Neutrophil (primary cell): ENCODE measurements at regions not wholly inside any gene's neighbourhood (a gene's known extent, or its start where the extent isn't known, plus 50 kb on each side); places are given as distances from the start of the nearest gene placed in this dataset.

Experiments
- H3K27ac ChIP-seq: fragments of 200-600 bp; sonication (generic); 2 replicates; pipeline ENCODE4 v1.5.1; 2016; ENCODE audit warnings: mild to moderate bottlenecking, moderate library complexity
- H3K27me3 ChIP-seq: fragments of 200-600 bp; sonication (generic); 2 replicates; pipeline ENCODE4 v1.6.0; 2016; ENCODE audit warnings: mild to moderate bottlenecking
- H3K36me3 ChIP-seq: fragments of 200-600 bp; sonication (generic); 2 replicates; pipeline ENCODE4 v1.5.1; 2017
- H3K4me1 ChIP-seq, 2 experiments: fragments of 200-600 bp in 1 of 2; sonication (generic) in 1 of 2; 1 replicate in 1 of 2; 2 replicates in 1 of 2; pipeline versions ENCODE4 v1.5.1 to v1.6.1; 2013 to 2016; ENCODE audit warnings: low read depth in 1 of 2, low read length in 1 of 2, mild to moderate bottlenecking in 1 of 2, moderate library complexity in 1 of 2; ENCODE audit not compliant: control insufficient read depth in 1 of 2, insufficient read depth in 1 of 2
- H3K4me3 ChIP-seq, 2 experiments: fragments of 200-600 bp in 1 of 2; sonication (generic) in 1 of 2; 1 replicate in 1 of 2; 2 replicates in 1 of 2; pipeline ENCODE4 v1.5.1; 2013 to 2016; ENCODE audit warnings: low read depth in 1 of 2, low read length in 1 of 2, mild to moderate bottlenecking in 1 of 2, moderate library complexity in 1 of 2
- H3K9me3 ChIP-seq: fragments of 200-600 bp; sonication (generic); 2 replicates; pipeline ENCODE4 v1.5.1; 2016
- CTCF ChIP-seq: fragments of 200-600 bp; sonication (generic); IDR thresholded peaks from 2 replicates; pipeline ENCODE4 v1.5.1; 2016; ENCODE audit warnings: antibody characterized with exemption

DNA sequence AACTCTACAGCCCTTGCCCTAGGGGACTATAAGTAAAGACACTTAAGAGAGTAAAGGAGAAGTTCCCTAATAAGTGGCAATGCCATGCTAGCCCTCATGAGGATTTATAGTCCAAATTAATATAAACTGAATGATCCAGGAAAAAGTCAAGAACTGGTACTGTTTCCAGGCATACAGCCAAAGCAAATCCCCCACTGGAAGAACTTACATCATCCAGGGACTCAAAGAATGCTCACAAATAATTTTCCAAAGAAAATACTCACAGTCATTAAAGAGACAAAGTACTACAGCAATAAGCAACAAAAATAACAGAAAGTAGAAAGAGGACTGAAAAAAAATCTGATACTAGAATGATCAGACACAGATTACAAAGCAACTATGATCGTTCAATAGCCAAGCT, 79.7 kb upstream of the RAP1B start:
- Histone ChIP-seq H3K4me3 (no peak overlapping the region), H3K4me1 (peaks cover 19 to 21% of the 10 kb centered on the region in 2 experiments), H3K9me3 (no peaks in the 10 kb centered on the region), H3K27ac (no peak overlapping the region), H3K27me3 (no peaks in the 10 kb centered on the region), H3K36me3 (no peaks in the 10 kb centered on the region)
- TF ChIP-seq CTCF = no peak

DNA sequence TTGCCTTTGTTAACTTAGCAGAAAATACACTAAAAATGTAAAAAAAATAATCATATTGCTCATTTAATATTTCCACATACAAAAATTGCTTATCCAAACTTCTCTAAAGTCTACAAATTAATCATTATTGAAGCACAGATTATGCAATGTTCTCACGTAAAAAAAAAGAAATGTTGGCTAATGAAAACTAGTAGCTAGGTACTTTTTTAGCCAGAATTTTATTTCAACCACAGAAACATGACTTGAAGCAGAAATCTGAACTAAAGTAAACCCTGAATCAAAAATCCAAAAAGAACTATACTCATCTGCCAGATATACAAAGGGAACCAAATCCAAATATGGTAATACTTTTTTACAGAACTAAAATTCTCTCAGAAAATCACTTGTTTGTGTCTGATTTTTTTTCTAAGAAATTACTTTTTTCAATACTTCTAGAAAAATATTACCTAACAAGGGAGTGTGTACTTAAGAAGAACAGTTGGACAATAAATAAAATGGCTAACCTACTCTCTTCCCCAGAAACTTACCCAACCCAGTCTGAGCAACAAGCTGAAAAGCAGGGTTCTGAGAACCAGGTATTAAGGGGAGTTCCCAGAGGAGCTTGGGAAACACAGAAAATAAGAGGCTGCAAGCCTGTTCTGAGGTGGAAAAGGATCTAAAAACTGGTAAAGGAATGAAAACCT, 78.4 kb upstream of the RAP1B start:
- TF ChIP-seq CTCF = no peak
- Histone ChIP-seq H3K27ac (peak overlapping the region; percentile 77), H3K4me1 (peaks cover 19 to 21% of the 10 kb centered on the region in 2 experiments), H3K4me3 (no peak overlapping the region), H3K36me3 (no peaks in the 10 kb centered on the region), H3K27me3 (no peaks in the 10 kb centered on the region), H3K9me3 (no peaks in the 10 kb centered on the region)

- Histone ChIP-seq H3K27ac (peak overlapping the region; percentile 77), H3K36me3 (no peaks in the 10 kb centered on the region), H3K9me3 (no peaks in the 10 kb centered on the region), H3K4me1 (peaks cover 19 to 21% of the 10 kb centered on the region in 2 experiments), H3K27me3 (no peaks in the 10 kb centered on the region), H3K4me3 (peak overlapping the region in 1 of 2 experiments; percentile 14)
- no peak for TF ChIP-seq CTCF
Observed at GRCh38 chr12:68532887-68533248, 77.8 kb upstream of the RAP1B start.

DNA sequence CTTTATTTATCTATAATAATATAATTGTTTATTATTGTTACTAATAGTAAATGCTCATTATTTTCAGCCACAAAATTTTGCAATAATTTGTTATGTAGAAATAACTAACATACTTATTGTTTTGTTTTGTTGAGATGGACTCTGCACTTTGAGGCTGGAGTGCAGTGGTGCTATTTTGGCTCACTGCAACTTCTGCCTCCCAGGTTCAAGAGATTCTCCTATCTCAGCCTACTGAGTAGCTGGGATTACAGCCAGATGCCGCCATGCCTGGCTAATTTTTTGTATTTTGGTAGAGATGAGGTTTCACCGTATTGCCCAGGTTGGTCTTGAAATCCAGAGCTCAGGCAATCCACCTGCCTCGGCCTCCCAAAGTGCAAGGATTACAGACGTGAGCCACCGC, 76.6 kb upstream of the RAP1B start:
- H3K4me1 ChIP-seq = peaks cover 22 to 24% of the 10 kb centered on the region in 2 experiments
- H3K9me3 ChIP-seq = no peaks in the 10 kb centered on the region
- H3K4me3 ChIP-seq = no peak overlapping the region
- TF ChIP-seq CTCF = no peak
- peak overlapping the region; percentile 77 for H3K27ac ChIP-seq
- no peaks in the 10 kb centered on the region for H3K27me3 ChIP-seq
- no peaks in the 10 kb centered on the region for H3K36me3 ChIP-seq

- peaks cover 25 to 27% of the 10 kb centered on the region in 2 experiments for H3K4me1 ChIP-seq
Observed at GRCh38 chr12:68536885-68537485, 73.7 kb upstream of the RAP1B start.

More at GRCh38 chr12:68536885-68537485, 73.7 kb upstream of the RAP1B start:
- Histone ChIP-seq H3K9me3 (no peaks in the 10 kb centered on the region), H3K27ac (no peak overlapping the region), H3K27me3 (no peaks in the 10 kb centered on the region), H3K4me3 (no peak overlapping the region), H3K36me3 (no peaks in the 10 kb centered on the region)
- TF ChIP-seq CTCF = no peak
